ENCODE measurements at regions not wholly inside any gene's neighbourhood (a gene's known extent, or its start where the extent isn't known, plus 50 kb on each side); places are given as distances from the start of the nearest gene placed in this dataset.

- TF ChIP-seq CTCF (IDR thresholded peaks at IDR 0.05) (no peak), POLR2A (IDR thresholded peaks at IDR 0.05) (no peak), EP300 (IDR thresholded peaks at IDR 0.05) (no peak), POLR2AphosphoS5 (IDR thresholded peaks at IDR 0.05) (no peak)
These were observed 251.5 kb upstream of the ISX start for GRCh38 chr22:34814260-34815025.

Data from stomach (tissue), 4 donors.